WTC11 (cell line): ENCODE measurements at regions not wholly inside any gene's neighbourhood (a gene's known extent, or its start where the extent isn't known, plus 50 kb on each side); places are given as distances from the start of the nearest gene placed in this dataset.

Experiments used
- ATAC-seq: fragments of 200-7000 bp; cut with Tn5 transposase; 2 replicates; pipeline ENCODE4 v1.10.0; 2021; ENCODE audit warnings: mild to moderate bottlenecking, moderate library complexity
- CTCF ChIA-PET: fragments of 300-600 bp; sonication (Branson Sonifier 250); formaldehyde crosslinking; loops from one replicate; lab custom pipeline; 2021; ENCODE audit warnings: antibody characterized with exemption; lab: Charles Lee
- POLR2A ChIA-PET: fragments of 350-600 bp; sonication (Branson Sonifier 250); formaldehyde crosslinking; loops from one replicate; lab custom pipeline; 2021; ENCODE audit warnings: antibody characterized with exemption; lab: Charles Lee
- DNase-seq: peaks from one replicate; pipeline ENCODE4 v3.0.0; 2021; ENCODE audit warnings: low spot score
- H3K27ac Mint-ChIP-seq: 2 replicates; pipeline ENCODE4 v1.8.0; 2021; ENCODE audit warnings: mixed read lengths
- H3K27me3 Mint-ChIP-seq: 2 replicates; pipeline ENCODE4 v1.8.0; 2021; ENCODE audit warnings: low read depth, mild to moderate bottlenecking, moderate library complexity, mixed read lengths
- H3K36me3 Mint-ChIP-seq: 2 replicates; pipeline ENCODE4 v1.8.0; 2021; ENCODE audit warnings: mixed read lengths
- H3K4me1 Mint-ChIP-seq: 2 replicates; pipeline ENCODE4 v1.8.0; 2022; ENCODE audit warnings: mixed read lengths
- H3K4me3 Mint-ChIP-seq: 2 replicates; pipeline ENCODE4 v1.8.0; 2021; ENCODE audit warnings: mild to moderate bottlenecking, moderate library complexity, mixed read lengths
- H3K9me3 Mint-ChIP-seq: 2 replicates; pipeline ENCODE4 v1.8.0; 2021; ENCODE audit warnings: mixed read lengths
- ELF4 ChIP-seq: sonication (generic); formaldehyde crosslinking; IDR thresholded peaks from 2 replicates; pipeline ENCODE4 v1.8.1; 2022; ENCODE audit warnings: low read depth, mild to moderate bottlenecking, moderate library complexity, missing genetic modification reagents
- EMX1 ChIP-seq: fragments of 250-450 bp; sonication (Bioruptor Pico); IDR thresholded peaks from 2 replicates; pipeline ENCODE4 v1.8.0; 2021; ENCODE audit warnings: mild to moderate bottlenecking
- FOXJ3 ChIP-seq: sonication (generic); formaldehyde crosslinking; IDR thresholded peaks from 2 replicates; pipeline ENCODE4 v1.9.0; 2021; ENCODE audit warnings: missing genetic modification reagents, mild to moderate bottlenecking, borderline replicate concordance
- FOXP1 ChIP-seq: sonication (generic); formaldehyde crosslinking; IDR thresholded peaks from 2 replicates; pipeline ENCODE4 v1.8.0; 2022; ENCODE audit warnings: missing genetic modification reagents, mild to moderate bottlenecking, moderate library complexity, borderline replicate concordance
- GRHL2 ChIP-seq: fragments of 250-450 bp; sonication (Bioruptor Pico); IDR thresholded peaks from 2 replicates; pipeline ENCODE4 v1.8.0; 2022; ENCODE audit warnings: mild to moderate bottlenecking, moderate library complexity; ENCODE audit not compliant: insufficient replicate concordance, severe bottlenecking
- HMGA2 ChIP-seq: fragments of 250-450 bp; sonication (Bioruptor Pico); IDR thresholded peaks from 2 replicates; pipeline ENCODE4 v1.4.0; 2021; ENCODE audit warnings: mild to moderate bottlenecking, moderate library complexity
- NFYB ChIP-seq: sonication (generic); formaldehyde crosslinking; conservative IDR thresholded peaks from 2 replicates; pipeline ENCODE4 v1.8.0; 2022; ENCODE audit warnings: low read depth, missing genetic modification reagents
- NR1H2 ChIP-seq: sonication (generic); formaldehyde crosslinking; IDR thresholded peaks from 2 replicates; pipeline ENCODE4 v1.9.0; 2021; ENCODE audit warnings: mild to moderate bottlenecking, moderate library complexity, missing genetic modification reagents
- OVOL2 ChIP-seq: fragments of 250-450 bp; sonication (Bioruptor Pico); IDR thresholded peaks from 2 replicates; pipeline ENCODE4 v1.9.0; 2021; ENCODE audit warnings: mild to moderate bottlenecking, borderline replicate concordance
- RORB ChIP-seq: fragments of 250-450 bp; sonication (Bioruptor Pico); IDR thresholded peaks from 2 replicates; pipeline ENCODE4 v1.9.0; 2021; ENCODE audit warnings: mild to moderate bottlenecking
- ZNF263 ChIP-seq: sonication (generic); formaldehyde crosslinking; IDR thresholded peaks from 2 replicates; pipeline ENCODE4 v1.8.1; 2022; ENCODE audit warnings: low read depth, mild to moderate bottlenecking, moderate library complexity, missing genetic modification reagents
- ZNF317 ChIP-seq: sonication (generic); formaldehyde crosslinking; IDR thresholded peaks from 2 replicates; pipeline ENCODE4 v1.8.1; 2023; ENCODE audit warnings: low read depth, mild to moderate bottlenecking, moderate library complexity, missing genetic modification reagents, borderline replicate concordance
- ZNF416 ChIP-seq: fragments of 250-450 bp; sonication (Bioruptor Pico); IDR thresholded peaks from 2 replicates; pipeline ENCODE4 v1.9.0; 2021; ENCODE audit warnings: mild to moderate bottlenecking, inconsistent platforms
- TF ChIP-seq, protein P1 (sequence below): sonication (generic); formaldehyde crosslinking; IDR thresholded peaks from 2 replicates; pipeline ENCODE4 v1.8.1; 2022; ENCODE audit warnings: missing genetic modification reagents, borderline replicate concordance
- TF ChIP-seq, protein P2 (sequence below): sonication (generic); formaldehyde crosslinking; IDR thresholded peaks from 2 replicates; pipeline ENCODE4 v1.8.0; 2022; ENCODE audit warnings: mild to moderate bottlenecking, missing genetic modification reagents
- TF ChIP-seq, protein P3 (sequence below): fragments of 250-450 bp; sonication (Bioruptor Pico); conservative IDR thresholded peaks from 2 replicates; pipeline ENCODE4 v1.9.0; 2021; ENCODE audit warnings: mild to moderate bottlenecking
- TF ChIP-seq, protein P4 (sequence below): sonication (generic); formaldehyde crosslinking; IDR thresholded peaks from 2 replicates; pipeline ENCODE4 v1.8.1; 2022; ENCODE audit warnings: low read depth, mild to moderate bottlenecking, moderate library complexity, missing genetic modification reagents, borderline replicate concordance
- TF ChIP-seq, protein P5 (sequence below): fragments of 250-450 bp; sonication (Bioruptor Pico); IDR thresholded peaks from 2 replicates; pipeline ENCODE4 v1.8.0; 2021; ENCODE audit warnings: mild to moderate bottlenecking
- TF ChIP-seq, protein P6 (sequence below): fragments of 250-450 bp; sonication (Bioruptor Pico); IDR thresholded peaks from 2 replicates; pipeline ENCODE4 v1.9.0; 2021; ENCODE audit warnings: mild to moderate bottlenecking

DNA sequence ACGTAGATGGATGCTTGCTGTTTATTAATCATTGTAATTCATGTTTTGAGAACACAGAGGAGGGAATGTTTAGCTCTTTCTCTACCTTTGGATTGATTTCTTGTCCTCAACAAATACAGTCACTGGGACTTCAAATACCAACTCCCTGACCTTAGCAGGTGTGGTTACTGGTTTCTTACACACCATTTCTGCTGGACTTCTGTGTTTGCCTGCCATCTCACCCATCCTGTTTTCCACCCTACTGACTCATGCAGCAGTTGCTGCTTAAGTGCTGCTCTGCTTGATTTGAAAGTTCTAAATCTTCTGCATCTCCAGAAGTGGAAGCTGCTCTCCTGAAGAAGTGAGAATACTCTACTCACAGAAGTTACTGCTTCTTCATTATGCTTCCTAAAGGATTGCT lies 170.3 kb downstream of the ZPLD1 start (continued):
- TF ChIP-seq, protein P1, sequence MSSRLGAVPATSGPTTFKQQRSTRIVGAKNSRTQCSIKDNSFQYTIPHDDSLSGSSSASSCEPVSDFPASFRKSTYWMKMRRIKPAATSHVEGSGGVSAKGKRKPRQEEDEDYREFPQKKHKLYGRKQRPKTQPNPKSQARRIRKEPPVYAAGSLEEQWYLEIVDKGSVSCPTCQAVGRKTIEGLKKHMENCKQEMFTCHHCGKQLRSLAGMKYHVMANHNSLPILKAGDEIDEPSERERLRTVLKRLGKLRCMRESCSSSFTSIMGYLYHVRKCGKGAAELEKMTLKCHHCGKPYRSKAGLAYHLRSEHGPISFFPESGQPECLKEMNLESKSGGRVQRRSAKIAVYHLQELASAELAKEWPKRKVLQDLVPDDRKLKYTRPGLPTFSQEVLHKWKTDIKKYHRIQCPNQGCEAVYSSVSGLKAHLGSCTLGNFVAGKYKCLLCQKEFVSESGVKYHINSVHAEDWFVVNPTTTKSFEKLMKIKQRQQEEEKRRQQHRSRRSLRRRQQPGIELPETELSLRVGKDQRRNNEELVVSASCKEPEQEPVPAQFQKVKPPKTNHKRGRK (CRISPR knock-in tag) = no peak
- TF ChIP-seq GRHL2 (no peak), OVOL2 (CRISPR knock-in tag) (no peak), FOXP1 (CRISPR knock-in tag) (no peak), NFYB (no peak), RORB (no peak), HMGA2 (CRISPR knock-in tag) (no peak)
- TF ChIP-seq, protein P2, sequence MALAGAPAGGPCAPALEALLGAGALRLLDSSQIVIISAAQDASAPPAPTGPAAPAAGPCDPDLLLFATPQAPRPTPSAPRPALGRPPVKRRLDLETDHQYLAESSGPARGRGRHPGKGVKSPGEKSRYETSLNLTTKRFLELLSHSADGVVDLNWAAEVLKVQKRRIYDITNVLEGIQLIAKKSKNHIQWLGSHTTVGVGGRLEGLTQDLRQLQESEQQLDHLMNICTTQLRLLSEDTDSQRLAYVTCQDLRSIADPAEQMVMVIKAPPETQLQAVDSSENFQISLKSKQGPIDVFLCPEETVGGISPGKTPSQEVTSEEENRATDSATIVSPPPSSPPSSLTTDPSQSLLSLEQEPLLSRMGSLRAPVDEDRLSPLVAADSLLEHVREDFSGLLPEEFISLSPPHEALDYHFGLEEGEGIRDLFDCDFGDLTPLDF (CRISPR knock-in tag) = no peak
- TF ChIP-seq, protein P3, sequence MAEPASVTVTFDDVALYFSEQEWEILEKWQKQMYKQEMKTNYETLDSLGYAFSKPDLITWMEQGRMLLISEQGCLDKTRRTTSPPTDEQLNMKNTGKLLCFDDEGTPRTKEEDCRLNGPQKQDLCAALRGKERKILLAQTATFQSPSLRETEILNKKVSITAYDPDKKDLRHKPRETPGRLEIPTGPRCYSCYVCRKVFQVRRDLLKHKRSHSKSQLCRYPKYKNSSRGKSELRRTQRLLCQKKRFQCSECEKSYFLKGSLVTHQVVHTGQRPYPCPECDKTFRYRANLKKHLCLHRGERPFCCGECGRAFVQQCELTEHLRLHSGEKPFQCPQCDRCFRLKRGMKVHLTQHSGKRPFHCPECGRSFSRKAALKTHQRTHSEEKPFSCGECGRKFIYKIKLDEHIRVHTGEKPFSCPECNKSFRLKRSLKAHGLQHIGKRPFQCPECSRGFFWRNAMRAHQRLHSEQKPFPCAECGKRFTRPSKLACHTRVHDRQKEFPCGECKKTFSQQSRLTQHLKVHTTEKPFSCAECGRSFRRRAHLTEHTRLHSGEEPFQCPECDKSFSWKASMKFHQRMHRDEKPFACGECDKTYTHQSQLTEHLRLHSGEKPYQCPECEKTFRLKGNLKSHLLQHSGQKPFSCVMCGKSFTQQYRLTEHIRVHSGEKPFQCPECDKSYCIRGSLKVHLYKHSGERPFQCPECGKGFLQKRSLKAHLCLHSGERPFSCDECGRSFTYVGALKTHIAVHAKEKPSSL (CRISPR knock-in tag) = no peak

DNA sequence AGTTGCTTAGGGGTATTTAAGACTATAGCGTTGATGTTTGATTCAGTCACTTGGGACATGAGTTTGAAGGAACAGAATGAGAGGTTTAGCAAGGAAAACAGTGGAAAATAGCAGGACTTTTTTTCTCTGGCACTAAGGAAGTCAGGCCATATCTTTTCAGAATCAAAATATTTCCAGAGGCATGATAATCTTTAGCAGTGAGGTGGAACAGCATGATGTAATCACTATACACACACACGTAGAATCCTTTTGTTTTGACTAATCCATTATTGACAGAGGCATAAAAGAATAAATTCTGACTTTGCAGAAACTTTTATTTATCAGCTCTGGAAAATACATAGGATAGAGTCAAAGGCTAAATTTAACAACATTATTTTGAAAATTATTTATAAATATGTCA lies 174.1 kb downstream of the ZPLD1 start:
- Mint-ChIP-seq H3K27me3 (no peaks in the 10 kb centered on the region), H3K36me3 (peaks cover 5% of the 10 kb centered on the region; the same call in 1 of the 2 replicates), H3K4me1 (peaks cover 4% of the 10 kb centered on the region), H3K27ac (no peak overlapping the region), H3K4me3 (no peak overlapping the region), H3K9me3 (peaks cover 20% of the 10 kb centered on the region)
- ChIA-PET POLR2A (no interaction called here), CTCF (no interaction called here)
- TF ChIP-seq ELF4 (CRISPR knock-in tag) = no peak
- TF ChIP-seq RORB = no peak
- no peak for TF ChIP-seq ZNF416 (CRISPR knock-in tag)
- DNase-seq (no peak), ATAC-seq (no peak)

DNA sequence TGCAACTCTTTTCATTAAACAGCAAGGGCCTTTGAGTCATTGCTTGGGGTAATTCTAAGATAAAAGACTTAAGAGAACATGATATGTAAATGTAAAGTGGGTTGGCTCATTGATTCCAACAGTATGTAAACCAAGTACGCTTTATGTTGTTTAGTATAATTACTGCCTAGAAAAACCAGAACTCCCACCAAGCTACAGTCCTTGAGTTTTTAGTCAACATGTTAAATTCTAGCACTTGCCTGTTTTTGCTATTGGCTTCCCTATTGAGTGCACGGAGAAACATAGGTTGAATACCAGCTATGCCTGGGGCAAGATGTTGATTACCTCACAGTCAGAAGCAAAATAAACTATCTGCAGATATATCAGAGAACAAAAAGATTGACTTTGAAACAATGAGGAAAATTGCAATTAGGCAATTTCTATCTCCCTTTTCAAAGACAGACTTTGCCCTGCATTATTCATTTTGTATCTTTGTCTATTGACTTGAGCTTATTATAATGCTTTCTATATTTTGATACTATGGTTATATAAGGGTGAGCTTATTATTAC lies 179.3 kb downstream of the ZPLD1 start:
- Mint-ChIP-seq H3K4me1 (peaks cover 20% of the 10 kb centered on the region), H3K4me3 (no peak overlapping the region), H3K36me3 (peaks cover 5% of the 10 kb centered on the region; the same call in 1 of the 2 replicates), H3K27me3 (no peaks in the 10 kb centered on the region), H3K27ac (no peak overlapping the region), H3K9me3 (peaks cover 20% of the 10 kb centered on the region)
- ChIA-PET CTCF (interaction anchor here (1.1 kb wide), 1 partner anchor 385 kb away, joined by 3 read pairs; no protein-coding TSS in a partner anchor), POLR2A (no interaction called here)
- no peak; the same call in 1 of the 2 replicates for ATAC-seq
- no peak for DNase-seq
- TF ChIP-seq, protein P4, sequence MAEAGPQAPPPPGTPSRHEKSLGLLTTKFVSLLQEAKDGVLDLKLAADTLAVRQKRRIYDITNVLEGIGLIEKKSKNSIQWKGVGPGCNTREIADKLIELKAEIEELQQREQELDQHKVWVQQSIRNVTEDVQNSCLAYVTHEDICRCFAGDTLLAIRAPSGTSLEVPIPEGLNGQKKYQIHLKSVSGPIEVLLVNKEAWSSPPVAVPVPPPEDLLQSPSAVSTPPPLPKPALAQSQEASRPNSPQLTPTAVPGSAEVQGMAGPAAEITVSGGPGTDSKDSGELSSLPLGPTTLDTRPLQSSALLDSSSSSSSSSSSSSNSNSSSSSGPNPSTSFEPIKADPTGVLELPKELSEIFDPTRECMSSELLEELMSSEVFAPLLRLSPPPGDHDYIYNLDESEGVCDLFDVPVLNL (CRISPR knock-in tag) = no peak
- no peak for TF ChIP-seq NR1H2 (CRISPR knock-in tag)
- no peak for TF ChIP-seq FOXJ3 (CRISPR knock-in tag)
- TF ChIP-seq, protein P3 (CRISPR knock-in tag) = no peak
- no peak for TF ChIP-seq EMX1
- no peak for TF ChIP-seq ZNF263 (CRISPR knock-in tag)
- TF ChIP-seq, protein P5, sequence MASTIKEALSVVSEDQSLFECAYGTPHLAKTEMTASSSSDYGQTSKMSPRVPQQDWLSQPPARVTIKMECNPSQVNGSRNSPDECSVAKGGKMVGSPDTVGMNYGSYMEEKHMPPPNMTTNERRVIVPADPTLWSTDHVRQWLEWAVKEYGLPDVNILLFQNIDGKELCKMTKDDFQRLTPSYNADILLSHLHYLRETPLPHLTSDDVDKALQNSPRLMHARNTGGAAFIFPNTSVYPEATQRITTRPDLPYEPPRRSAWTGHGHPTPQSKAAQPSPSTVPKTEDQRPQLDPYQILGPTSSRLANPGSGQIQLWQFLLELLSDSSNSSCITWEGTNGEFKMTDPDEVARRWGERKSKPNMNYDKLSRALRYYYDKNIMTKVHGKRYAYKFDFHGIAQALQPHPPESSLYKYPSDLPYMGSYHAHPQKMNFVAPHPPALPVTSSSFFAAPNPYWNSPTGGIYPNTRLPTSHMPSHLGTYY = no peak
- TF ChIP-seq HMGA2 (CRISPR knock-in tag) = no peak
- TF ChIP-seq FOXP1 (CRISPR knock-in tag) = no peak
- TF ChIP-seq, protein P6, sequence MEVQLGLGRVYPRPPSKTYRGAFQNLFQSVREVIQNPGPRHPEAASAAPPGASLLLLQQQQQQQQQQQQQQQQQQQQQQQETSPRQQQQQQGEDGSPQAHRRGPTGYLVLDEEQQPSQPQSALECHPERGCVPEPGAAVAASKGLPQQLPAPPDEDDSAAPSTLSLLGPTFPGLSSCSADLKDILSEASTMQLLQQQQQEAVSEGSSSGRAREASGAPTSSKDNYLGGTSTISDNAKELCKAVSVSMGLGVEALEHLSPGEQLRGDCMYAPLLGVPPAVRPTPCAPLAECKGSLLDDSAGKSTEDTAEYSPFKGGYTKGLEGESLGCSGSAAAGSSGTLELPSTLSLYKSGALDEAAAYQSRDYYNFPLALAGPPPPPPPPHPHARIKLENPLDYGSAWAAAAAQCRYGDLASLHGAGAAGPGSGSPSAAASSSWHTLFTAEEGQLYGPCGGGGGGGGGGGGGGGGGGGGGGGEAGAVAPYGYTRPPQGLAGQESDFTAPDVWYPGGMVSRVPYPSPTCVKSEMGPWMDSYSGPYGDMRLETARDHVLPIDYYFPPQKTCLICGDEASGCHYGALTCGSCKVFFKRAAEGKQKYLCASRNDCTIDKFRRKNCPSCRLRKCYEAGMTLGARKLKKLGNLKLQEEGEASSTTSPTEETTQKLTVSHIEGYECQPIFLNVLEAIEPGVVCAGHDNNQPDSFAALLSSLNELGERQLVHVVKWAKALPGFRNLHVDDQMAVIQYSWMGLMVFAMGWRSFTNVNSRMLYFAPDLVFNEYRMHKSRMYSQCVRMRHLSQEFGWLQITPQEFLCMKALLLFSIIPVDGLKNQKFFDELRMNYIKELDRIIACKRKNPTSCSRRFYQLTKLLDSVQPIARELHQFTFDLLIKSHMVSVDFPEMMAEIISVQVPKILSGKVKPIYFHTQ (CRISPR knock-in tag) = no peak
- TF ChIP-seq RORB = no peak
- no peak for TF ChIP-seq ZNF317
